ENCODE measurements at regions not wholly inside any gene's neighbourhood (a gene's known extent, or its start where the extent isn't known, plus 50 kb on each side); places are given as distances from the start of the nearest gene placed in this dataset.

DNA sequence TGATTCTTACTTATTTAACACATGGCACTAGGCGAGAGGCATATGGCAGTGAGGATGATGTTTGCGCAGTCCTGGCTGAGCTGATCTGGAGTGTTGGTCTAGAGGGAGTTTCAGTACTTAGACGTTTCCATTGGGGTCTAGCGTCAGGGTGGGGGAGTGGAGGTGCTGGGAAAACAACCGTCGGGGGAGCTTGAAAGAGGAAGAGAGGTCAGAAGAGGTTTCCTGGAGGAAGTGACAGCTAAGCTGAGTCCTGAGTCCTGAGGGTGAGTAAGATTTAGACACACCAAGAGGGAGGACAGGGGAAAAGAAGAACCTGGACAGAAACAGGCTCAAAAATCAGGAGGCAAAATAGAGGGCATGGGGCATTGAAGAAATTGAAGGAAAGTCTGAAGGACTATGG, 81.4 kb downstream of the ALOX5AP start:
- Histone ChIP-seq H3K27ac (no peak overlapping the region), H3K9me3 (no peaks in the 10 kb centered on the region), H3K4me3 (no peak overlapping the region), H3K4me1 (no peaks in the 10 kb centered on the region), H3K27me3 (no peaks in the 10 kb centered on the region), H3K36me3 (ENCODE audit: low read depth, missing control alignments) (no peaks in the 10 kb centered on the region)
- intact Hi-C loops (cut with DNase I; ENCODE audit: low total_unique reads): no loop called here
- DNase-seq: no peak
- 70 to 71% methylated on average over 6 of the region's 6 CpGs for WGBS, 2 donors
- TF ChIP-seq, protein P1, sequence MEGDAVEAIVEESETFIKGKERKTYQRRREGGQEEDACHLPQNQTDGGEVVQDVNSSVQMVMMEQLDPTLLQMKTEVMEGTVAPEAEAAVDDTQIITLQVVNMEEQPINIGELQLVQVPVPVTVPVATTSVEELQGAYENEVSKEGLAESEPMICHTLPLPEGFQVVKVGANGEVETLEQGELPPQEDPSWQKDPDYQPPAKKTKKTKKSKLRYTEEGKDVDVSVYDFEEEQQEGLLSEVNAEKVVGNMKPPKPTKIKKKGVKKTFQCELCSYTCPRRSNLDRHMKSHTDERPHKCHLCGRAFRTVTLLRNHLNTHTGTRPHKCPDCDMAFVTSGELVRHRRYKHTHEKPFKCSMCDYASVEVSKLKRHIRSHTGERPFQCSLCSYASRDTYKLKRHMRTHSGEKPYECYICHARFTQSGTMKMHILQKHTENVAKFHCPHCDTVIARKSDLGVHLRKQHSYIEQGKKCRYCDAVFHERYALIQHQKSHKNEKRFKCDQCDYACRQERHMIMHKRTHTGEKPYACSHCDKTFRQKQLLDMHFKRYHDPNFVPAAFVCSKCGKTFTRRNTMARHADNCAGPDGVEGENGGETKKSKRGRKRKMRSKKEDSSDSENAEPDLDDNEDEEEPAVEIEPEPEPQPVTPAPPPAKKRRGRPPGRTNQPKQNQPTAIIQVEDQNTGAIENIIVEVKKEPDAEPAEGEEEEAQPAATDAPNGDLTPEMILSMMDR (IDR thresholded peaks at IDR 0.05): no peak
- no peak for TF ChIP-seq POLR2A (IDR thresholded peaks at IDR 0.05)

DNA sequence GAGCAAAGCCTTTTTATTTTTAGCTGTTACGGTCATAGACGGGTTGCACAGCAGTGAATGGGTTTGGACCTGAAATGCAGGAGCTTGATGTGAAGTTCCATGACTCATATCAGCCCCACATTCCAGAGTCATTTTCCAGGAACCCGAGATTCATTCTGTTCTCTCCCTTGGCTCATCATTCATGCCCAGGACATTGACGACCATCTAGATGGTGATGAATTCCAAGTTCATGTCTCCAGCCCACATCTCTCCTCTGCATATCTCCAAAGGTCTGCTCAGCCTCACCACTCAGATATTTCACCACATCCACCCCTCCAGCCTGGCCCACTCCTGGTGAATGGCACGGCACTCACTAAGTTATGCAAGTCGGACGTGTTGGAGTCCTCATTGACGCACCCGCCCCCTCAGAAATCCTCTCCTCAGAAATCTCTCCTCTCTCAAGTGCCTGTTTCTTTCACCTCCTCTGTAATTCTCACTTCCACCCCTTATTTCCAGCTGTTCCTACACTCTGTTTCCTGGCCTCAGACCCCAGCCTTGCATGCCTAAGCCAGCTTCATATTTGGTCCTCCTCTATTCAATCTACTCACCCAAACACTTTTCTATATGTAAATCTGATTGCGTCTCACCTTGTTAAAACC, 83.1 kb downstream of the ALOX5AP start:
- WGBS, 2 donors: 82 to 85% methylated on average over 10 of the region's 10 CpGs
- intact Hi-C loops (cut with DNase I; ENCODE audit: low total_unique reads): no loop called here
- TF ChIP-seq, protein P1 (IDR thresholded peaks at IDR 0.05): no peak
- TF ChIP-seq POLR2A (IDR thresholded peaks at IDR 0.05): no peak
- H3K27ac ChIP-seq: no peak overlapping the region
- no peaks in the 10 kb centered on the region for H3K27me3 ChIP-seq
- H3K9me3 ChIP-seq: no peaks in the 10 kb centered on the region
- no peak for DNase-seq
- H3K4me3 ChIP-seq: no peak overlapping the region
- no peaks in the 10 kb centered on the region for H3K36me3 ChIP-seq (ENCODE audit: low read depth, missing control alignments)
- no peaks in the 10 kb centered on the region for H3K4me1 ChIP-seq

DNA sequence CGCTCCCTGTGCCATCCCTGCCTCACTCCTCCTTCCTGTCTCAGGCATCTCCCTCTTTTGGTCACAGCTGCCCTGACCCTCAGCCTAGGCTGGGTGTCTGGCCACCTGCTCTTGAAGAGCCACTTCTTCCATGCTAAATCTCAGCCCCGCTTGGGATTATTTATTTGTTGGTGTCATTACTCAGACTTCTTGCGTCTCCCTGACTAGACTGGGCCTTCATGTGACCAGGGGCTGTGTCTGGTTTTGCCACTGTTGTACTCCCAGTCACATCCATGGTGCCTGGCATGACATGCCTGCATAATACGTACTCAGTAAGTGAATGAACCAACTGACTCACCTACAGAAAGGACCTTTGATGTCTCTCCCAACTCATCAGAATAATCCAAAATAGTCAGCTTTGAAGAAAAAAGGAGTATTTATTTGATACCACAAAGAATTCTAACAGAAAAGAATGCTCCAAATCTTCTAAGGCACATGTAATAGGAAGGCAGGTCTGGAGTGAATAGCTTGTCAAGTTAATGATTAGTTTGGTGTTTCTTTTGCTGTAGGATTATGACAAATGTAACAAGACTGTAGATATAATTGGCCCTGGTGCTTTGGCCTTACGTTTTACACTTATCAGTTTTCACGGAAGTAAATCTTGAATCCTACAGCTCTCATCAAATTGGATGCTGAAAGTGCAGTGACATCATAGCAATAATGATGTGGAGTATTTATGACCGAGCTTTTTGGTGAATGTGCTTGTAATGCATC, 84.0 kb downstream of the ALOX5AP start:
- DNase-seq: no peak
- 84 to 86% methylated on average over 7 of the region's 7 CpGs for WGBS, 2 donors

DNA sequence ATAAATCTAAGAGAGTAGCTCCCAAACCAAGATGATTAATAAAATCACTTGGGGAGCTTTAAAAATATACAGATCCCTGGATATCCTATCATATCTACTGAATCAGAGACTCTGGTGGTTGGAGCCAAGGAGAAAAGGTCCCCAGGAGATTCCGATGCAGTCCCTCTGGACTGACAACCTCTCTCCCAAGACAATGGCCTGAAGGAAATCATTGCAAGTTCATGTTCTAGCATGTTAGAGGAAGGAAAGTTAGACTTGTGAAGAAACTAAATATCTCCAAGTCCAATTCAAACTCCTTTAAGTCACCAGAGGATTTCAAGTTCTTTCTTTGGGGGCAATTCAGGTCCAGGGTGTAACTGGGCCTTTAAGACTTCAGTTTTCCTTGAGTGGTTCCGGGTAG, 84.7 kb upstream of the MEDAG start:
- Histone ChIP-seq H3K9me3 (no peaks in the 10 kb centered on the region), H3K4me3 (no peak overlapping the region), H3K36me3 (ENCODE audit: low read depth, missing control alignments) (no peaks in the 10 kb centered on the region), H3K27me3 (no peaks in the 10 kb centered on the region), H3K4me1 (no peaks in the 10 kb centered on the region), H3K27ac (no peak overlapping the region)
- WGBS, 2 donors: 88 to 89% methylated on average over 2 of the region's 2 CpGs
- no peak for TF ChIP-seq POLR2A (IDR thresholded peaks at IDR 0.05)
- TF ChIP-seq, protein P1 (IDR thresholded peaks at IDR 0.05): no peak
- intact Hi-C loops (cut with DNase I; ENCODE audit: low total_unique reads): no loop called here
- no peak for DNase-seq

More for the DNA sequence above, 84.0 kb downstream of the ALOX5AP start:
- Histone ChIP-seq H3K36me3 (ENCODE audit: low read depth, missing control alignments) (no peaks in the 10 kb centered on the region), H3K27ac (no peak overlapping the region), H3K4me1 (no peaks in the 10 kb centered on the region), H3K4me3 (no peak overlapping the region), H3K27me3 (no peaks in the 10 kb centered on the region), H3K9me3 (no peaks in the 10 kb centered on the region)
- intact Hi-C loops (cut with DNase I; ENCODE audit: low total_unique reads): no loop called here
- TF ChIP-seq, protein P1 (IDR thresholded peaks at IDR 0.05): no peak
- TF ChIP-seq POLR2A (IDR thresholded peaks at IDR 0.05): no peak
